Fibroblast of skin of right quadriceps (primary cell): ENCODE measurements at regions not wholly inside any gene's neighbourhood (a gene's known extent, or its start where the extent isn't known, plus 50 kb on each side); places are given as distances from the start of the nearest gene placed in this dataset.
"Not testable (repeated sequence)": the region's sequence is repeated elsewhere in the genome, so short reads cannot be mapped to it uniquely, and the experiment has no call there.

Source experiments
- DNase-seq: peaks from one replicate; pipeline ENCODE4 v3.0.0-alpha.2; 2013

GRCh38 chr9:124084087-124084486 is 72.5 kb downstream of the LHX2 start:
- no peak for DNase-seq

GRCh38 chr9:124087226-124087625 is 75.7 kb downstream of the LHX2 start:
- no peak for DNase-seq

- DNase-seq: no peak
These were observed 76.9 kb downstream of the LHX2 start for GRCh38 chr9:124088476-124088837.

GRCh38 chr9:124089631-124090488 is 78.3 kb downstream of the LHX2 start:
- not testable (repeated sequence) for DNase-seq

DNA sequence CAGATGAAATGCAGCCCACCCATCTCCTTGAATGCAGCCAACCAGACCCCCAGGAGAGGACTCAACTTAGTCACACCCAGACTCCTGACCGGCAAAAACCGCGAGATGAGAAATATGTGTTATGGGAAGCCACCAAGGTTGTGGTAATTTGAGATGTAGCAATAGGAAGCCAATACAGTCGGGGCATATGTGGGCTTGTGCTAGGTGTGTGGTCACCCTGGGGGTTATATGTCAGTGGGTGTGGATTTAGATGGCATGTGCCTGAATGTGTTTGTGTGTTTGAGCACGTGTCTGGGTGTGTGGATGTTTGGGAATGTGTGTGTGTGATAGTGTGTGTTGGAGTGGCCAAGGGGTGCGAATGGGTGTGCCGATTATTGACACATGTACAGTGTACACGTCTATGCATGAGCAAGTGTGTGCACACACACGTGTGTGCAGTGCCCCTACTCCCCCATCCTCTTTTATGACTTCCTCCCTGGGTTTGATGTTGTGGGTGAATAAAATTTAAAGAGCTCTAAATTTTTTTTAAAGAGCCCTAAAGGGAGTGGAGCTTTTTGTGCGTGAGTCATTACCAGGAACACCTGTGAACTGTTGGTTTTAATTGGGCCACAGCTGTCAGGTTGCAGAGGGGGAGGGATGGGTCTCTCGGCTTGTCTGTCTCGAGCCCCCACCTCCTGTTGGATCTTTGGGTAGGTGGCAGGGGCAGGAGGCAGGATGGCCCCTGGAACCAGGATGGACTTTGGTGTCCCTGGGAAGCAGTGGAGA is 86.8 kb downstream of the LHX2 start:
- peak; percentile 22 for DNase-seq

- no peak for DNase-seq
These were observed 88.3 kb downstream of the LHX2 start for GRCh38 chr9:124099860-124100259.

DNA sequence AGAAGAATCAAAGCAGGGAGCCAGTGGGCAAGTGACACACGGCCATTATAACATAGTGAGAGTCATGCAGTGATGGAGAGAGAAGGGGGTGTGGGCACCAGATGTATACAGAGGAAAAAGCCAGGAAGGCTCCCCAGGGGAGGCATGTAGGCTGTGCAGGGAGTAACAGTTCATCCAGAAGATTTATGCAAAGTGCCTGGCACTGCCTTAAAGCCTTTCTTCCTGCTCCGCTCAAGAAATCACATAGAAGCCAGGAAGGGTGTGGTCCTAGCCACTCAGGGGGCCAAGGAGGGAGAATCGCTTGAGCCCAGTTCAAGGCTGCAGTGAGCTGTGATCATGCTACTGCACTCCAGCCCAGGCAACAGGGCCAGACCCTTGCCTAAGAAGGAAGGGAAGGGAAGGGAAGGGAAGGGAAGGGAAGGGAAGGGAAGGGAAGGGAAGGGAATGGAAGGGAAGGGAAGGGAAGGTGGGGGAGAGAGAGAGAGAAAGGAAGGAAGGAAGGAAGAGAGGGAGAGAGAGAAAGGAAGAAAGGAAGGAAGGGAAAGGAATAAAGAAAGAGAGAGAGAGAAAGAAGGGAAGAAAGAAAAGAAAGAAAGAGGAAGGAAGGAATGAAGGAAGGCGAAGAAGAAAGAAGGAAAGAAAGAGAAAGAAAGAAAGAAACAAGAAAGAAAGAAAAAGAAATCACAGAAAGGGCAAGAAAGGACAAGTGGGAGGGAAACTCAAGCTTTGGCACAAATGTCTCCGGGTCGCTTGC is 89.8 kb downstream of the LHX2 start:
- DNase-seq: no peak

DNA sequence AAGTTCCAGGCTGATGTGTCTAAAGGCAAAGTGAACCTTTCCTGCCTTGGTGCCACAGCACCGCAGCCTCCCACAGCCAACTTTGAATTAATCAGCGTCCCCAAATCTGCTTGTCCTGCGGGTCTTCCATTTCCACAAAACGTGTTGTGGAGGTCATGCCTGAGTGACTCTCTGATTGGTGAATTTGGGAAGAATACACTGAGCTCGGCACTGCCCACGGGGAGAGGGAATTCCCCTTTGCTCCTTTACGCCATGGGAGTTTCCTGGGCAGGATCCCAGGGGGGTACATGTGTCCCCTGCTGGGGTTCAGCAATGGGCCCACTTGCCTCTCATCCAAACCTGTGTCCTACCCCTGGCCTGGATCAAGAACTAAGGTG is 90.4 kb downstream of the LHX2 start:
- DNase-seq: no peak

GRCh38 chr9:124102363-124102762 is 90.8 kb downstream of the LHX2 start:
- DNase-seq: no peak

- no peak for DNase-seq
These were observed 93.7 kb downstream of the LHX2 start for GRCh38 chr9:124105266-124105665.

GRCh38 chr9:124108216-124108615 is 96.6 kb downstream of the LHX2 start:
- DNase-seq: no peak

GRCh38 chr9:124110307-124110915 is 98.8 kb downstream of the LHX2 start:
- peak; percentile 63 for DNase-seq

- DNase-seq: no peak
These were observed 105.3 kb downstream of the LHX2 start for GRCh38 chr9:124116683-124117363.

GRCh38 chr9:124118894-124119293 is 107.3 kb downstream of the LHX2 start:
- DNase-seq: no peak

GRCh38 chr9:124120272-124120671 is 108.7 kb downstream of the LHX2 start:
- DNase-seq: no peak

DNA sequence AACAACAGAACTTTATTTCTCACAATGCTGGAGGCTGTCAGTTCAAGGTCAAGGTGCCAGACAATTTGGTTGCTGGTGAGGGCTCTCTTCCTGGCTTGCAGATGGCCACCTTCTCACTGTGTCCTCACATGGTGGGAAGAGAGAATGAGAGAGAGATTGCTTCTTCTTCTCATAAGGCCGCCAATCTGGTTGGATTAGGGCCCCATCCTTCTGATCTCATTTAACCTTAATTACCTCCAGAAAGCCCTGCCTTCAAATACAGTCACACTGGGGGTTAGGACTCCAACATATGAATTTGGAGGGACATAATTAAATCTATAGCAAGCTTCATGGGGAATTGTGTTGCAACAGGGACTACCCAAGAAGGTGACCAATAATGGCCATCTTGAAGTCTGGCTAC is 110.2 kb downstream of the LHX2 start:
- DNase-seq: no peak

DNA sequence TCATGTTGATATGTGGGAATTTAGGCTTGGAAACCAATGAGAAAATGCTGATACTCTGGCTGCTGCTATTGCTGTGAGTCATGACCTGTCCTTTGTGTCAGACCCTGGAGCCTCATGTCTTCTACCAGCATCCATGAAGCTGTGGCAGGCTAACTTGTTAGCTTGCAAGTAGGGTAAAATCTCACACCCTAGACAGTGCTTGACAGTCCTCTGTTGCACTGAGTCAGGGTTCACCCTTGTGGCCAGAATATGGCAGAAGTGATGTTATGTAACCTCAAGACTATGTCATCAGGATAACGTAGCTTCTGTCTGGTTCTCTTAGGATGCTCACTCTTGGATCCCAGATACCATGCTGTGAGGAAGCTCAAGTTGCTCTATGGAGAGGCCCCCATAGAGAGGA is 110.8 kb downstream of the LHX2 start:
- peak; percentile 31 for DNase-seq

DNA sequence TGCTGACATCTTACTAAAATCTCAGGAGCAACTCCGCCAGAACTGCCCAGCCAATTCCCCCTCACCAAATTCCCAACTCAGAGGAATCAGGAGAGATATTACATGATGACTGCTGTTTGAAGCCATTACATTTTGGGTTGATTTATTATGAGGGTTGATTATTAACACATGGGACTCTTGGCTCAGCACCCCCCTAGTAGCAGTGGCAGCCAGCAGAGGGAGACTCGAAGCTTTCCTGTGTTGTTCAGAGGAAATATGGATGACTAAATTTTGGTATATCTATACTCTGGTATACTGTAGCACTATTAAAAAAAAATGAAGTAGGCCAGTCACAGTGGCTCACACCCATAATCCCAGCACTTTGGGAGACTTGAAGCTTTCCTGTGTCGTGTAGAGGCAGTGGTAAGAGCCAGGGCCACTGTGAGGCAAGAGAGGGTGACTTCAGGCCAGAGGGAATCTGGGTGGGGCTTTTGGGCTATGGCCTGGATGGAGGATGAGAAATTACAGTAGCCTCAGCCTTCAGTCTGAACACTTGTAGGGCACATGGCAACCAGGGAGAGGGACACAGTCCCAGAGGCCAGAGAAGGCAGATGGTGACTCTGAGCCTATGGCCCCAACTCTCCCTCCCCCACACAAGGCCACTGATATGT is 111.4 kb downstream of the LHX2 start:
- peak; percentile 73 for DNase-seq

GRCh38 chr9:124123621-124124020 is 112.1 kb downstream of the LHX2 start:
- DNase-seq: not testable (repeated sequence)

DNA sequence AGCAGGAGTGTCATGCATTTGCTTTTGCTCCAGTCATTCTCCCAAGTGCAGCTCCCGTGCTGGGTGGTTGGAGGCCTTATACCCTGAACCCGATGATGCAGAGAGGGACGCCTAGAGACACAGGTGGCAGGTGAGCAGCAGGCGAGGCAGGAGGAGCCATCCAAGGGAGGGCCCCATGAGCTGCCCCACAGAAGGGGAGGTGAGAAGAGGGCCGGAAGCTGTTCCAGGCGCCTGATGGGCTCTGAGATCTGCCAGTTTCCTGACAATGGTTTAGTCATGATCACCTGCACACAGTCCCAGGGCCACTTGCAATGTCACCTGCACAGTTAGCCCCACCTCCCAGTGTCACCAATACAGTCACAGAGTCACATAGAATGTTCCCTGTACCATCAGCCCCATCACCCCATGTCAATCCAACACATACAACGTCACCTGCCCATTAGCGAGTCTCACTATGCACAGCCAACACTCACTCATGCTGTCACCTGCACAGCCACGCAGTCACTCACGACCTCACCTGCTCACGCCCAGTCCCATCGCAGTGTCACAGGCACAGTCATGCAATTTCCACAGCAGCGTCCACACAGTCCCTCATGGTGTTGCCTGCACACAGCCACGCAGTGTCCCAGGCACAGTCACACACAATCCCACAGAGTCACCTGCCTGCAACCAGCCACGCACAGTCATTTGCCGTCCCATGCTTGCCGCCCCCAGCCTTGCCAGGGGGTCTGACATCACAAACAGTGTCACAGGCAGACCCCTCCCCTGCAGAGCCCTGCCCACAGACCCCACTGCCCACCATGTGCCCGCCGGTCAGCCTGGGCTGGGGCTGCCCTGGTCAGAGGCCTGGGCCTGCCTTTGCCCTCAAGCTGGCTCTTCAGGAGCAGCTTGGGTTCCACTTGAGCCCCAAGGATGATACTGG is 113.4 kb downstream of the LHX2 start:
- DNase-seq: no peak

GRCh38 chr9:124125651-124125977 is 114.0 kb downstream of the LHX2 start:
- DNase-seq: no peak
